ENCODE measurements at regions not wholly inside any gene's neighbourhood (a gene's known extent, or its start where the extent isn't known, plus 50 kb on each side); places are given as distances from the start of the nearest gene placed in this dataset.
"Not testable (repeated sequence)": the region's sequence is repeated elsewhere in the genome, so short reads cannot be mapped to it uniquely, and the experiment has no call there.

- not testable (repeated sequence) for TF ChIP-seq TAF1 (IDR thresholded peaks at IDR 0.05; ENCODE audit: borderline replicate concordance, low read depth, low read length); POLR2AphosphoS5 (IDR thresholded peaks at IDR 0.05; ENCODE audit: low read depth, low read length)
Observed at GRCh38 chr16:29354449-29354848, 52.1 kb downstream of the NPIPB11 start.

Measured in GM12892 (cell line).